Upper lobe of left lung (tissue), 4 donors: ENCODE measurements at regions not wholly inside any gene's neighbourhood (a gene's known extent, or its start where the extent isn't known, plus 50 kb on each side); places are given as distances from the start of the nearest gene placed in this dataset.

ENCODE experiments used
- CTCF ChIP-seq, 6 experiments: fragments of 450-650 bp in 4 of 6; fragments of 200-600 bp in 2 of 6; sonication (generic) in 2 of 6; IDR thresholded peaks; one replicate each; pipeline ENCODE4 v1.5.1; 2016 to 2019; ENCODE audit warnings: antibody characterized with exemption in 6 of 6
- EP300 ChIP-seq, 4 donors: sonication (generic); formaldehyde crosslinking; IDR thresholded peaks; one replicate each; pipeline ENCODE4 v1.5.1; 2017; ENCODE audit warnings: antibody characterized with exemption in 4 of 4, control low read depth in 2 of 4
- POLR2A ChIP-seq, 4 donors: fragments of 450-650 bp; IDR thresholded peaks; one replicate each; pipeline ENCODE4 v1.5.1; 2016 to 2017; ENCODE audit warnings: antibody characterized with exemption in 4 of 4, mild to moderate bottlenecking in 2 of 4
- POLR2AphosphoS5 ChIP-seq, 2 donors: sonication (generic); formaldehyde crosslinking; IDR thresholded peaks; one replicate each; pipeline ENCODE4 v1.5.1; 2017; ENCODE audit warnings: antibody characterized with exemption in 2 of 2

GRCh38 chr4:95921470-95921869, 81.6 kb downstream of the PDHA2 start:
- no peak for TF ChIP-seq POLR2AphosphoS5 (IDR thresholded peaks at IDR 0.05)
- TF ChIP-seq CTCF (IDR thresholded peaks at IDR 0.05), result no peak
- TF ChIP-seq POLR2A (IDR thresholded peaks at IDR 0.05), result no peak
- TF ChIP-seq EP300 (IDR thresholded peaks at IDR 0.05), result no peak
